ENCODE measurements at regions not wholly inside any gene's neighbourhood (a gene's known extent, or its start where the extent isn't known, plus 50 kb on each side); places are given as distances from the start of the nearest gene placed in this dataset.
"Not testable (repeated sequence)": the region's sequence is repeated elsewhere in the genome, so short reads cannot be mapped to it uniquely, and the experiment has no call there.

DNA sequence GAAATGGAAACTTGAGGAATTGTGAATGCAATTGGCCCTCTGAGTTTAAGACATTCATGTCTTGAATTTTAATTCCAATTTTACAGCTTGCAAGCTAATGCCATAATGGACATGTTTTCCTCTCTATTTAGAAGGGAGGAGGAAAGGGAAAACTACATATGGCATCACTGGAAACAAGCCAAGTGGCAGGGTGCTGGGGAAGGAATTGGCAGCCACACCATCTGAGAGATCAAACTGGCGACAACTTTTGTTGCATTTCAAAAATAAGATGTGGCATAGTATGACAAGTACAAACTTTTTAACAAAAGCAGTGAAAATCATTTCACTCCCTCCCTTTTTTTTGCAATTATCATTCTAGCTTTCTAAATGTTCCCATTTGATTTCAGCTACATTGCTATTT lies 615.6 kb downstream of the CENPC start:
- DNase-seq (ENCODE audit: low read depth): no peak

GRCh38 chr4:66928881-66929280 lies 616.4 kb downstream of the CENPC start:
- DNase-seq (ENCODE audit: low read depth): not testable (repeated sequence)

DNA sequence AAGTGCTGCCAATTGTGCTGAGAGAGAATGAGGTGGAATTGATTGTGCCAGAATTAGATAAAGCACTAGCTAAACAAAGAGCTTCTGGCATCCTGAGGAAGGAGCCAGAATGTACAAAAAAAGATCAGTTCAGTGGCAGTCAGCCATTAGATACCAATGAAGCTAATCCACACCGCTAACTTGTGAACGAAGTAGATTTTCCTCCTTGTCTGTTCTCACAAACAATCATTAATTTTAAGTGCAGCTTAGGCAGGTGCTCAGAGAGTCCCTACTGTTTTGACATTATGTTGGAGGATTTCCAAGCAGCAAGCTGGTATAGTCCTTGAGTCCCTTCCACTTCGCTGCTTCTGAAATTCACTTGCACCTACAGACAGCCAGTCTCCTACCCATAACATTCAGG lies 617.4 kb downstream of the CENPC start:
- no peak for DNase-seq (ENCODE audit: low read depth)

GRCh38 chr4:66926687-66927086 lies 618.6 kb downstream of the CENPC start:
- DNase-seq (ENCODE audit: low read depth): no peak

- DNase-seq (ENCODE audit: low read depth): no peak
Observed at GRCh38 chr4:66923081-66923865, 622.0 kb downstream of the CENPC start.

GRCh38 chr4:66921433-66921832 lies 623.9 kb downstream of the CENPC start:
- no peak for DNase-seq (ENCODE audit: low read depth)

GRCh38 chr4:66920514-66920913 lies 624.8 kb downstream of the CENPC start:
- DNase-seq (ENCODE audit: low read depth): no peak

GRCh38 chr4:66911880-66912279 lies 633.4 kb downstream of the CENPC start:
- no peak for DNase-seq (ENCODE audit: low read depth)

GRCh38 chr4:66906314-66906713 lies 639.0 kb downstream of the CENPC start:
- no peak for DNase-seq (ENCODE audit: low read depth)

DNA sequence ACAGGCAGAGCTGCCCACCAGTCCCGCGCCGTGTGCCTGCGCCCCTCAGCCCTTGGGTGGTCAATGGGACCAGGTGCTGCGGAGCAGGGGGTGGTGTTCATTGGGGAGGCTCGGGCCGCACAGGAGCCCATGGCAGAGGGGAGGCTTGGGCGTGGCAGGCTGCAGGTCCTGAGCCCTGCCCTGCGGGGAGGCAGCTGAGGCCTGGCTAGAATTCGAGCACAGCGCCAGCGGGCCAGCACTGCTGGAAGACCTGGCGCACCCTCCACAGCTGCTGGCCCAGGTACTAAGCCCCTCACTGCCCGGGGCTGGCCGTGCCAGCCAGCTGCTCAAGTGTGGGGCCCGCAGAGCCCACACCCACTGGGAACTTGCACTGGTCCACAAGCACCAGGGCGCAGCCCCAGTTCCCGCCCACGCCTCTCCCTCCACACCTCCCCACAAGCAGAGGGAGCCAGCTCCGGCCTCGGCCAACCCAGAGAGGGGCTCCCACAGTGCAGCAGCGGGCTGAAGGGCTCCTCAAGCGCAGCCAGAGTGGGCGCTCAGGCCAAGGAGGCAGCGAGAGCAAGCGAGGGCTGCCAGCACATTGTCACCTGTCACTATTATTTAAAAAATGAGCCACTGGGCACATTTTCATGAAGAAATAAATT lies 645.8 kb downstream of the CENPC start:
- DNase-seq (ENCODE audit: low read depth): no peak

- DNase-seq (ENCODE audit: low read depth): no peak
Observed at GRCh38 chr4:66893807-66894206, 651.5 kb downstream of the CENPC start.

- no peak for DNase-seq (ENCODE audit: low read depth)
Observed at GRCh38 chr4:66887061-66887460, 658.2 kb downstream of the CENPC start.

DNA sequence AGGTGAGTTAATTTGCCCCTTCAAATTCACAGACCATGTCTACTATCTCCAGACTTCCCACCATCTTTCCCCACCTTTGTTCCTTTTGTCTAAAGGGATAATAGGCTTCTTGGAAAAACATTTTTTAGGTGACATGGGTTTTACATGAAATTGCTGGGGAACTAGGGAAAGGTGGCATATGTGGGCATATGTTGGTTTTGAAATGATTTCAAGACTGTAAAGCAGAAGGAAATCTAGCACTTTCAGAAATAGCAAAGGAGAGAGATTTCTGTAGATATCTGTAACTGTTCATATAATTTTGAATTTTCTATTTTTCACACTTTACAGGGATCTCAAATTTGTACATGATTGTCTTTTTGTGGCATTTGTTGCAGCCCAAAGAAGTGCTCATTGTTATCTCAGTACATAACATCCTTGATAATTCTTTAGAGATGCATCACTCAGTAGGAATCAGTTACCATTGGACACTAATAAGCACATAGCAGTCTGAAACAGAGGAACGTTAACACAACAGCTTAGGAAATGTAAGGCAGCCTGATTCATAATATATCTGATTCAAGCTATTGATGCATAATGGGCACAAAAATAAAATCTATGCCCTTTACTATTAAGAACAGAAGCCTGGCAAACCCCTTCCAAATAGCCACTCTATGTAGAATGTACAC lies 659.7 kb downstream of the CENPC start:
- no peak for DNase-seq (ENCODE audit: low read depth)

DNA sequence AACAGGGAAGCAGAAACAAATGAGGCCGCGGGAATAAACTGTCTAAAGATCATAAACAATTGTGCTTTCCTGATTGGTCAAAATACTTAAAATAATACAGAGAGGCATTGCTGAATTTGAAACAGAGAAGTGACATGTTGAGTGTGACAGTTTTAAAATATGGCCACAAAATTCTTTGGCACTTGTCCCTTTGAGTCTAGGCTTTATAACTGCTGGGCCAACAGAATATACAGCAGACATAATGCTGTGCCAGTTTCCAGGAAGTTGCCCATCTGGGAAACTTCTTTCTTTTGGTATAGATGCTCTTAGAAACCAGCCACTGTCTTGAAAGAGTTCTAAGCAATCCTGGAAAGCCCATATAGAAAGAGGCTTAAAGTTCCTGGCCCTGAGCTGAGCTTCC lies 668.4 kb downstream of the CENPC start:
- no peak for DNase-seq (ENCODE audit: low read depth)

DNA sequence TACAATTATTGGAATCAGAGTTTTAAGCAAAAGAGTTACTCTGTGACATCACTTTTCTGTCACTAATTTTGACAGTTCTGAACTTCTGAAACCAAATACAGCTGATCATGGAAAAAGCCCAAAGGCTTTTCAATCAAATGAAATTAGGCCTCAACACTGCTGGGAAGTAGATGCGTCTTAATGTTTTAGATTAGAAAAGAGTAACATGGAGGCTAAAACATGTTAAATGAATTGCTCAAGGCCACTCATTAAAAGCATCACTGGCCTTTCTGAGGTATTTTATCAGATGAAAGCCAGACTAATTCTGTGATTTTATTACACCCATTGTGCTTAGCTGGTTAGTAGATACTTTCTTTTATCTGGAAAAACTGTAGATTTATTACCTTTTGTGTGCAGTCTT lies 672.6 kb downstream of the CENPC start:
- DNase-seq (ENCODE audit: low read depth): no peak

DNA sequence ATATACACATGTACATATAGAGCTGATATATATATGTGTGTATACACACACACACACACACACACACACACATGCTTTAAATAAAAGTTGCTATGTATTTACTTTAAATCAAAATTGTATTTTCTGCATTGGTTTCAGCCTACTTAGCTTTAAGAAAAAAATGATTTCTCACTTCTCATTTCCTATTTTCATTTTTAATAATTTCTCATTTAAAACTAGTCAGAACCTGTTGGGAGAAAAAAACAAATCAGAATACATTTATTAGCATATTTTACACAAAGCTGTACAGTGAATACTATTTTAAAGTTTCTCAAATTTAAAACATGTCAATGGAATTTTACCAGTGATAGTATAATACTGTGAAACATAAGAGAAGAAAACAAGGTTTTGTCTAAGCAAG lies 681.8 kb downstream of the CENPC start:
- DNase-seq (ENCODE audit: low read depth): no peak

DNA sequence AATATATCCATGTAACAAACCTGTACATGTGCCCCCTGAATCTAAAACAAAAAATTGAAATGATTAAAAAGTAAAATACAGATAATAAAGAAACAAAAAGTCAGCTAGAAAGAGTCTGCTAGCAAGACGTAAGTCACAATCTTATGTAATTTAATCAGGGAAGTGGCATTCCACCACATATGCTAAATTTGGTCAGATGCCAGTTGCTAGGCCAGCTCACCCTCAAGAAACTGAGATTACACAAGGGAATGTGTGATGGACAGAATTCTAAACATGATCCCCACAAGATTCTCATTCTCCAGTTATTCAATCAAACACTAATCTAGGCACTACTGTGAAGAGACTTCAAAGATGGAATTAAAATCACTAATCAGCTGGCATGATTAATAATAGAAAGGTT lies 689.3 kb downstream of the CENPC start:
- DNase-seq (ENCODE audit: low read depth): no peak

- DNase-seq (ENCODE audit: low read depth): no peak
Observed at GRCh38 chr4:66853845-66854244, 691.5 kb downstream of the CENPC start.

GRCh38 chr4:66852843-66853242 lies 692.5 kb downstream of the CENPC start:
- no peak for DNase-seq (ENCODE audit: low read depth)

GRCh38 chr4:66849596-66849995 lies 695.7 kb downstream of the CENPC start:
- DNase-seq (ENCODE audit: low read depth): no peak

GRCh38 chr4:66842724-66843088 lies 702.6 kb downstream of the CENPC start:
- no peak for DNase-seq (ENCODE audit: low read depth)

DNA sequence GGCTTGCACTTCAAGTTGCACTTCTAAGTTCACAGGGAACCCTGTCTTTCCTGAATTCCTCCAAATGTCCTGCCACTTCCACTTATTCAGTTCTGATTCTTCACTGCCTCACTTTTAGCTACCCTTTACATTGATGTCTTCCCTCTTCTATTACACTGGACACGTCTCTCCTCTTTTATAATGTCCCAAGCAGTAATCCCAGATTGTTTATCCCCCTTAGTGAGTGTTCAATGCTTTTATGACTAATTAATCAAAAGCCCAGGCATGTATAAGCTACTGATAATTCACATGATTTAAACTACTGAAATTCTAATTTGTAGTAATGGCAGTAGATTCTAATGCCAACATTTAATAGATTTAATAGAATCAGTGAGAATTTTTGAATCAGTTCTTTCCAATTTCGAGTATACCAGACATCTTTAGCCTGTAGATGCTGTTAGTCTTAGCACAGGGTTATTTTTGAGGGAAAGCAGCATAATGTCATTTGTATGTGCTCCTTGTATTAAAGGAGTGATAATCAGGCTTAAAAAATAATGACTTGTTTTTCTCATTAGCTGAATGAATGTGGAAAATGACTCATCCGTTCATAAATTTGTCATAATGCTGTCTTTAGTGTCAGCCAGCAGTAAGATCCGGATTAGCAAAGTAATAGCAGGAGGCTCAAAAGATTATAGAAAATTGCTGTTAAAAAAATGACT lies 703.1 kb downstream of the CENPC start:
- DNase-seq (ENCODE audit: low read depth): no peak

- no peak for DNase-seq (ENCODE audit: low read depth)
Observed at GRCh38 chr4:66840178-66840577, 705.1 kb downstream of the CENPC start.
